H1 (cell line): ENCODE measurements at regions not wholly inside any gene's neighbourhood (a gene's known extent, or its start where the extent isn't known, plus 50 kb on each side); places are given as distances from the start of the nearest gene placed in this dataset.

Experiments
- CTCF ChIA-PET: fragments of 300-600 bp; sonication (Branson Sonifier 250); formaldehyde crosslinking; loops from one replicate; lab custom pipeline; 2021; ENCODE audit not compliant: partially characterized antibody; lab: Charles Lee
- POLR2A ChIA-PET: fragments of 300-600 bp; sonication (Branson Sonifier 250); formaldehyde crosslinking; loops from one replicate; lab custom pipeline; 2021; ENCODE audit warnings: inconsistent platforms; ENCODE audit not compliant: partially characterized antibody; lab: Charles Lee
- DNase-seq, 2 experiments: peaks; one replicate each; pipeline versions ENCODE4 v3.0.0 to v3.0.0-alpha.2; 2010 to 2022; ENCODE audit warnings: low spot score in 2 of 2, low read depth in 1 of 2, mixed read lengths in 1 of 2
- FAIRE-seq: peaks from 2 replicates; lab custom pipeline; 2011; peaks lifted over from hg19 to GRCh38; lab: Jason Lieb, UNC
- H2AFZ ChIP-seq: 2 replicates; pipeline ENCODE4 v1.8.1; 2012; ENCODE audit warnings: low read length, inconsistent platforms
- H2AK5ac ChIP-seq: 2 replicates; pipeline ENCODE4 v1.6.1; 2013; ENCODE audit warnings: low read depth, low read length
- H2BK120ac ChIP-seq: replicated peaks from 2 replicates; pipeline ENCODE3; 2013; ENCODE audit warnings: low read depth, low read length, inconsistent platforms
- H2BK12ac ChIP-seq: 2 replicates; pipeline ENCODE4 v1.6.1; 2013; ENCODE audit warnings: low read depth, low read length
- H2BK15ac ChIP-seq: 2 replicates; pipeline ENCODE4 v1.6.1; 2013; ENCODE audit warnings: low read length
- H2BK20ac ChIP-seq: 2 replicates; pipeline ENCODE4 v1.6.1; 2013; ENCODE audit warnings: low read length
- H2BK5ac ChIP-seq: 2 replicates; pipeline ENCODE4 v1.6.1; 2013; ENCODE audit warnings: low read depth, low read length
- H3K14ac ChIP-seq: 2 replicates; pipeline ENCODE4 v1.6.1; 2013; ENCODE audit warnings: inconsistent platforms; ENCODE audit not compliant: insufficient read length
- H3K18ac ChIP-seq: 2 replicates; pipeline ENCODE4 v1.6.1; 2013; ENCODE audit warnings: low read length; ENCODE audit errors: extremely low read depth
- H3K23ac ChIP-seq: 2 replicates; pipeline ENCODE4 v1.6.1; 2013; ENCODE audit warnings: inconsistent platforms; ENCODE audit not compliant: insufficient read length
- H3K23me2 ChIP-seq: 2 replicates; pipeline ENCODE4 v1.6.1; 2013; ENCODE audit warnings: low read depth, low read length
- H3K27ac ChIP-seq: 2 replicates; pipeline ENCODE4 v1.6.1; 2011; ENCODE audit warnings: low read depth, low read length, inconsistent platforms
- H3K27me3 ChIP-seq, 4 experiments: replicated peaks in 1 of 4; 1 replicate in 1 of 4; 2 replicates in 3 of 4; pipeline versions ENCODE4 v1.6.1 to v1.8.1; 2011 to 2013; ENCODE audit warnings: low read length in 3 of 4, mild to moderate bottlenecking in 3 of 4, inconsistent platforms in 2 of 4, mixed read lengths in 2 of 4, moderate library complexity in 1 of 4; ENCODE audit not compliant: control insufficient read depth in 3 of 4, insufficient read depth in 3 of 4; ENCODE audit errors: extremely low read depth in 1 of 4
- H3K36me3 ChIP-seq, 4 experiments: 2 replicates each; pipeline versions ENCODE4 v1.6.1 to v1.8.1; 2011 to 2013; ENCODE audit warnings: mild to moderate bottlenecking in 4 of 4, low read length in 3 of 4, moderate library complexity in 2 of 4, control low read depth in 1 of 4, inconsistent platforms in 1 of 4; ENCODE audit not compliant: insufficient read depth in 4 of 4, control insufficient read depth in 2 of 4
- H3K4ac ChIP-seq: replicated peaks from 2 replicates; pipeline ENCODE3; 2013; ENCODE audit warnings: low read length, low read depth, mixed read lengths, inconsistent platforms; ENCODE audit not compliant: insufficient read length
- H3K4me1 ChIP-seq, 4 experiments: replicated peaks in 1 of 4; 1 replicate in 1 of 4; 2 replicates in 3 of 4; pipeline versions ENCODE4 v1.6.1 to v1.8.1; 2011 to 2013; ENCODE audit warnings: low read length in 3 of 4, inconsistent platforms in 2 of 4, mixed read lengths in 1 of 4; ENCODE audit not compliant: insufficient read depth in 4 of 4, control insufficient read depth in 3 of 4
- H3K4me2 ChIP-seq, 2 experiments: 2 replicates each; pipeline versions ENCODE4 v1.6.1 to v1.8.1; 2011 to 2013; ENCODE audit warnings: low read depth in 2 of 2, low read length in 2 of 2, control low read depth in 1 of 2, inconsistent platforms in 1 of 2, mild to moderate bottlenecking in 1 of 2; ENCODE audit not compliant: insufficient read depth in 1 of 2
- H3K4me3 ChIP-seq, 4 experiments: fragments of 200-600, 300-600 bp in 1 of 4; sonication (generic), shearing (Covaris generic), sonication (Bioruptor Twin) in 1 of 4; 2 replicates each; pipeline versions ENCODE4 v1.5.1 to v1.8.1; 2011 to 2016; ENCODE audit warnings: low read length in 4 of 4, low read depth in 3 of 4, control low read depth in 2 of 4, inconsistent platforms in 2 of 4, mild to moderate bottlenecking in 2 of 4, mixed read lengths in 1 of 4, moderate library complexity in 1 of 4; ENCODE audit not compliant: insufficient read depth in 2 of 4; ENCODE audit errors: extremely low read depth in 1 of 4
- H3K56ac ChIP-seq: replicated peaks from 2 replicates; pipeline ENCODE3; 2013; ENCODE audit warnings: low read depth, mild to moderate bottlenecking, mixed read lengths, low read length, inconsistent platforms; ENCODE audit not compliant: insufficient read length
- H3K79me1 ChIP-seq: 2 replicates; pipeline ENCODE4 v1.6.1; 2013; ENCODE audit warnings: low read depth, low read length, control low read depth
- H3K79me2 ChIP-seq, 2 experiments: 2 replicates each; pipeline versions ENCODE4 v1.6.1 to v1.8.1; 2012 to 2013; ENCODE audit warnings: low read length in 2 of 2, mild to moderate bottlenecking in 2 of 2, inconsistent platforms in 1 of 2; ENCODE audit not compliant: insufficient read depth in 2 of 2, control insufficient read depth in 1 of 2
- H3K9ac ChIP-seq, 4 experiments: replicated peaks in 1 of 4; 1 replicate in 1 of 4; 2 replicates in 3 of 4; pipeline versions ENCODE4 v1.6.1 to v1.8.1; 2011 to 2013; ENCODE audit warnings: low read depth in 3 of 4, low read length in 3 of 4, control low read depth in 2 of 4, mild to moderate bottlenecking in 2 of 4, moderate library complexity in 2 of 4, inconsistent platforms in 1 of 4; ENCODE audit errors: extremely low read depth in 1 of 4
- H3K9me3 ChIP-seq, 2 experiments: 2 replicates each; pipeline versions ENCODE4 v1.6.1 to v1.8.1; 2012 to 2013; ENCODE audit warnings: mild to moderate bottlenecking in 2 of 2, moderate library complexity in 2 of 2, control low read depth in 1 of 2, inconsistent platforms in 1 of 2, low read depth in 1 of 2, low read length in 1 of 2, mixed read lengths in 1 of 2; ENCODE audit not compliant: insufficient read depth in 2 of 2
- H4K20me1 ChIP-seq, 2 experiments: replicated peaks in 1 of 2; 2 replicates each; pipeline versions ENCODE3 to v1.8.1; 2011 to 2013; ENCODE audit warnings: inconsistent platforms in 2 of 2, low read length in 2 of 2, mild to moderate bottlenecking in 1 of 2; ENCODE audit not compliant: insufficient read depth in 2 of 2, control insufficient read depth in 1 of 2
- H4K5ac ChIP-seq: 2 replicates; pipeline ENCODE4 v1.6.1; 2013; ENCODE audit warnings: low read length, low read depth, mixed read lengths, inconsistent platforms; ENCODE audit not compliant: insufficient read length
- H4K8ac ChIP-seq: 2 replicates; pipeline ENCODE4 v1.8.0; 2013; ENCODE audit warnings: mild to moderate bottlenecking, moderate library complexity, low read length, inconsistent platforms; ENCODE audit not compliant: insufficient read depth; ENCODE audit errors: extremely low read depth
- H4K91ac ChIP-seq: replicated peaks from 2 replicates; pipeline ENCODE3; 2013; ENCODE audit warnings: low read length, mixed read lengths, inconsistent platforms; ENCODE audit not compliant: insufficient read length
- ATF3 ChIP-seq: IDR thresholded peaks from 2 replicates; pipeline ENCODE4 v1.6.1; 2011; ENCODE audit warnings: low read depth, mild to moderate bottlenecking, low read length; ENCODE audit not compliant: insufficient read depth
- EGR1 ChIP-seq: IDR thresholded peaks from 2 replicates; pipeline ENCODE4 v1.6.1; 2011; ENCODE audit warnings: low read depth, low read length, borderline replicate concordance
- KDM4A ChIP-seq: IDR thresholded peaks from one replicate; pipeline ENCODE4 v1.7.1; 2012; ENCODE audit warnings: low read depth, mild to moderate bottlenecking, moderate library complexity, low read length, inconsistent platforms; ENCODE audit not compliant: severe bottlenecking
- MAX ChIP-seq: IDR thresholded peaks from 2 replicates; pipeline ENCODE4 v1.6.1; 2012; ENCODE audit warnings: inconsistent platforms
- RBBP5 ChIP-seq: IDR thresholded peaks from 2 replicates; pipeline ENCODE4 v1.7.1; 2012; ENCODE audit warnings: low read depth, mild to moderate bottlenecking, inconsistent platforms, low read length, moderate library complexity, borderline replicate concordance
- RNF2 ChIP-seq: fragments of 200-900, 300-1000 bp; sonication (generic); IDR thresholded peaks from 2 replicates; pipeline ENCODE4 v1.7.1; 2016; ENCODE audit warnings: borderline replicate concordance, low read depth, mild to moderate bottlenecking, antibody characterized with exemption, low read length; ENCODE audit not compliant: poor library complexity, severe bottlenecking; ENCODE audit errors: missing control alignments
- RXRA ChIP-seq: IDR thresholded peaks from 2 replicates; pipeline ENCODE4 v1.6.1; 2011; ENCODE audit warnings: low read depth, mild to moderate bottlenecking, low read length, moderate library complexity; ENCODE audit not compliant: insufficient read depth
- SRF ChIP-seq: IDR thresholded peaks from 2 replicates; pipeline ENCODE4 v1.6.1; 2011; ENCODE audit warnings: mild to moderate bottlenecking, low read depth, low read length, moderate library complexity
- SUZ12 ChIP-seq: fragments of 200-600 bp; sonication (generic); IDR thresholded peaks from 2 replicates; pipeline ENCODE4 v1.6.1; 2012; ENCODE audit warnings: mild to moderate bottlenecking, inconsistent platforms, low read length, moderate library complexity, mixed read lengths
- TBP ChIP-seq: IDR thresholded peaks from 2 replicates; pipeline ENCODE4 v1.6.1; 2011; ENCODE audit warnings: low read depth, low read length, improper control_type of control experiment
- TCF12 ChIP-seq: IDR thresholded peaks from 2 replicates; pipeline ENCODE4 v1.6.1; 2011; ENCODE audit warnings: low read depth, mild to moderate bottlenecking, low read length
- USF2 ChIP-seq: IDR thresholded peaks from 2 replicates; pipeline ENCODE4 v1.6.1; 2011; ENCODE audit warnings: low read length, improper control_type of control experiment
- WGBS, 2 experiments: shearing (Covaris generic) in 1 of 2; methylation state at CpG; one replicate each; pipeline versions ENCODE4 v1.1.6 to v1.1.7; 2013 to 2015; ENCODE audit warnings: low lambda C conversion rate in 2 of 2, mixed read lengths in 2 of 2, inconsistent platforms in 1 of 2, low coverage in 1 of 2, missing lambda C conversion rate in 1 of 2; ENCODE audit not compliant: insufficient replicate concordance in 2 of 2, insufficient coverage in 1 of 2, insufficient read length in 1 of 2; ENCODE audit errors: extremely low coverage in 1 of 2, missing lambda C conversion rate in 1 of 2; 5-methylcytosine and 5-hydroxymethylcytosine counted together

- Histone ChIP-seq H2BK5ac (no peak overlapping the region), H3K23ac (no peak overlapping the region), H3K36me3 (no peaks in the 10 kb centered on the region), H3K27me3 (no peaks in the 10 kb centered on the region), H2BK20ac (no peak overlapping the region), H4K91ac (no peak overlapping the region), H2AK5ac (no peak overlapping the region), H3K4me3 (no peak overlapping the region), H3K9ac (no peak overlapping the region), H4K5ac (no peak overlapping the region), H2BK12ac (no peak overlapping the region), H3K9me3 (no peaks in the 10 kb centered on the region), H2BK15ac (no peak overlapping the region), H3K4ac (no peak overlapping the region), H3K4me1 (peaks cover 0 to 2% (median under 1%) of the 10 kb centered on the region in 4 experiments; a peak in 2 of 7 replicates), H3K27ac (no peak overlapping the region), H4K8ac (no peak overlapping the region), H2AFZ (no peak overlapping the region), H3K56ac (no peak overlapping the region), H3K18ac (no peak overlapping the region), H4K20me1 (no peaks in the 10 kb centered on the region), H3K23me2 (no peaks in the 10 kb centered on the region; the same call in 1 of the 2 replicates), H3K79me1 (no peaks in the 10 kb centered on the region), H3K4me2 (no peak overlapping the region), H3K79me2 (no peaks in the 10 kb centered on the region), H3K14ac (no peak overlapping the region), H2BK120ac (no peak overlapping the region)
- ChIA-PET POLR2A (no interaction called here), CTCF (no interaction called here)
- WGBS, 2 experiments, result 91% methylated on average over 1 of the region's 1 CpG; no CpG with 5 or more reads in 1 of the 2 experiments
- no peak for DNase-seq
- FAIRE-seq, result no peak
- no peak for TF ChIP-seq RXRA
- no peak for TF ChIP-seq TCF12
- no peak for TF ChIP-seq MAX
- no peak for TF ChIP-seq USF2
- TF ChIP-seq SUZ12, result no peak
- no peak for TF ChIP-seq RBBP5
- TF ChIP-seq RNF2, result no peak
- no peak for TF ChIP-seq ATF3
- TF ChIP-seq SRF, result no peak
- no peak for TF ChIP-seq EGR1
- no peak for TF ChIP-seq KDM4A
- no peak for TF ChIP-seq TBP
Measured at GRCh38 chr7:131261476-131261994, 66.1 kb upstream of the MKLN1 start.
